HG03108 (cell line): ENCODE measurements at regions not wholly inside any gene's neighbourhood (a gene's known extent, or its start where the extent isn't known, plus 50 kb on each side); places are given as distances from the start of the nearest gene placed in this dataset.

Source experiments
- ATAC-seq: cut with Tn5 transposase; IDR thresholded peaks from one replicate; pipeline ENCODE4 v1.9.1; 2021; ENCODE audit warnings: moderate library complexity; ENCODE audit not compliant: unreplicated experiment

DNA sequence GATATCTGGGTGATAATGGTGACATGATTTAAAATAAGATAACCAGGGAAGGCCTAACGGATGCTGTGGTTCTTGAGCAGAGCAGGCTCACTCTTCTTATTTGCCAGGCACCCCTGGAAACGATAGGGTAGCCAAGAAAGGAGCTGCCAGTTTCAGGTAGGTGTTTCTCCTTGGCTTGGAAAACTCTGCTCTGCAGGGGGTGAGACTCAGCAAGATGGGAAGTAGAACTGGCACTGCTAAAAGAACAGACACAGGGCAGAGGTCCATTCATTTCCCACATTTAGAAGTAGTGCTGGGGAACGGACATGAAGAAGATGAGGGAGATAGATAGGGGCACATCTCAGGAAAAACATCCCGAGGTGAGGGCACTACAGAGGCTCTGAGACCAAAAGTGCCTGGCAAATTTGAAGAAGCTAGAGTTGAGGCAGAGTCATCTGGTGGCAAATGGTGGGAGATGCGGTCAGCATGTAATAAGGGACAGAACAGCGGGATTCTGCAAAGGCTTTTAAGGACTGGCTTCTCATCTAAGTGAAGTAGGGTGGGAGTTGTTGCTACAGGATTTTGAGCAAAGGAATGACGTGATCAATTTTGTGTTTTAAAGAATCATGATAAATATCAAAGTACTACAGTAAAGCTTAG lies 323.4 kb upstream of the PLSCR5 start:
- no peak for ATAC-seq

DNA sequence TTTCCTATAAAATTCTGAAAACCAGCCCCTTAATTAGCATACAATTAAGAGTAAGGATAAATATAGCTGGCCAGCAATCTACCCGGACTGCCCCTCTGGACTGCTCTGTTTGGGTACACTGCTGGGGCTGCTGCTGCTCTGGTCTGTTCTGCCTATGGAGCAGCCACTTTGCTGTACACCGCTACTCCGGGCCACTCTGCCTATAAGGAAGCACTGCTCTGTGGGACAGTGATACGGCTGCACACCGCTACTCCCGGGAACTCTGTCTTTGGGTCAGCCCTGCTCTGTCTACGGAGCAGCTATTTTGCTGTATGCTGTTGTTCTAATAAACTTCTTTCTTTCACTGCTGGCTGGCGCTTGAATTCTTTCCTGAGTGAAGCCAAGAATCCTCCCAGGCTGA lies 316.5 kb upstream of the PLSCR5 start:
- no peak for ATAC-seq

DNA sequence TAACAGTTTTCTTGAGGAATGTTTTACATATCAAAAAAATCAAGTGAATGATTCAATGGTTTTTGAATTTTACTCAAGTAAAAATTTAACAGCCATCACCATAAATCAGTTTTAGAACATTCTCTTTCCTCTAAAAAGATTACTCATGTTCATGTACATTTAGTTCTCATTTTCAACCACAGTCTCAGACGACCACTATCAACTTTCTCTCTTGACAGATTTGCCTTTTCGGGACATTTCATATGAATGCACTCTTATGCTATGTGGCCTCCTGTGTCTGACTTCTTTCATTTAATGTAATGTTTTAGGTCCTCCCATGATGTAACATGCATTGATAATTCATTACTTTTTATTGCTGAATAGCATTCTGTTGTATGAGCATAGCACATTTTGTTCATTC lies 309.3 kb upstream of the PLSCR5 start:
- no peak for ATAC-seq

DNA sequence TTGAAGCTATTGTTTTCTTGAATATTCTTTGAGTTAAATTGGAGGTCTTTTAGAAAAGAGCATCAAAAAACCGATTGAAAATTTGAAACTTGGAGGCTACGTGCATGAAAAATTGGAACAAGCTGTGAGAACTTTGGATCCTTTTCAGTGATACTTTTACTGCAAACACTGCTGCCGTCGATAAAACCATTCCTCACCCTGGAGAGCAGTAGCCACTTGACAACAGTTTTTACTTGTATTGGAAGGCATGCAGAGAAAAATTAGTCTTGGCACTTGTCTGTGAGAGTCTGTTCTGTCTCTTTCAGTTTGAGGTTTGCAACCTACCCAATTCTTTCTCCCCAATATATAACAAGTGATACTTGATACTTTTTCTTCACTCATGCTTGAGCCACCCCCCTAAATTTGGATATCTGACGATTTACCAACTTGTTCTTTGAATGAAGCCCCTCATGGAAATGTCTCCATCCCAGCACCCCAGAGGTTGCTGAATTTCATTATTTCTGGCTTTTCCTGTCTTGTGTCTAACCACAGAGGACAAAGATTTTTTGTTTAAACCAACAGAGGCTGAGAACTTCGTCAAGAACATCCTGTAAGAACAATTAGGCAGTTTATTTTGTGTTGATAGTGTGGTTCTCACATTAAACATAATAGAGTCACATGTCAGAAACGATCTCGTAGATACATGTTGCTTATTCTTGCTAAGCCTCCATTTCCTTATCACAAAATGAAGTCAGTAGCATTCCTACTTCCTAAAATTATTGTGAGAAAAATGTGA lies 307.3 kb upstream of the PLSCR5 start:
- no peak for ATAC-seq

DNA sequence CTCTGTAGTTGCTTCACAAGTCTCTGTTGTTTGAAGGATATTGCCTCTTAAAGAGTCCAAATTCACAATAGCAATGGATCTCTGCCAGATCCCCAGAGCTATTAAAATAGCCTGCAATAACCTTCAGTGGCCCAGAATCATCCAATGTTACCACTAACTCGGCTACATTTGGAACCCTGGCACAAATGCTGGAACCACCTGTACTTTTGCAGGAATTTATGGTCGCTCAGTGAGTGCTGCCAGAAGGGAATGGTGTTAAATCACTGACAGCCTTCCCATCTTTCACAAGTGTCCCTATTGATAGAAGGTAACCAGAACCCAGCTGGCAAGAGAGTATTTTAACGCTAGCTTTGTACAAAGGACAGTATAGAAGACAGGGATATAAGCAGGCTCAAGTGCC lies 298.8 kb upstream of the PLSCR5 start:
- ATAC-seq, result no peak

DNA sequence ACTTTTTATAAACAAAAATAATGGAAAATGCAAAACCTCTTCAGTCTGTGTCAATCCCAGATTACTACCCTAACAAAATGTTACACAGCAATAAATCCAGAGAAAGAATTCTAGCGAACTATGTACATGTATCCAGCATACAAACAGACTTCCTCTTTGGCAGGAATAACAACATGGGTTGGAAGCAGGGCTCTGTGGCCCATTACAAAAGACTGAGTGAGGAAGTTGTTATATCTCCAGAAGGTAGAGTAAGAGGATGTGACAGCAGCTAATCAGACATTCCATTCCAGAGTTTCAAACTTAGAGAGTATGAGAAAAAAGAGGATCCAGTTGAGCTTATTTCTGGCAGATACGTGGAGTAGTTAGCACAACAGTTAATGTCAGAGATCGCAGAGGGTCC lies 294.0 kb upstream of the PLSCR5 start:
- no peak for ATAC-seq

DNA sequence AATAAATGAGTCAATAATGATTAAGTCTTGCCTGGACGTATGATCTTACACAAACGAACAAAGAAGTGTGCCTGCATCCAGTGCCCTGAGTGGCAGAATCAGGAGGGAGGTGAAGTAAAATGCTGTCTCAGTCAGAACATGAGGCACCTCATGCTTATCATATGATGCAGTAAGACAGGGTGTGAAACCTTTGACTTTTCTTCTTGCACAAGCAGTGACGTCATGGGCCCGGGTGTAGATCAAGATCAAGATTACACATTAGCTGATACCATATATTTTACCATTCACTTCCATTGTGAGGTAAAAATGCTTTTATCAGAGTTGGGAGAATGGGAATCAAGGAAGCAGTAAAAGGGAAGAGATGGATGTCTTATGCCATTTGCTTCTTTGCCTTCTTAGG lies 291.6 kb upstream of the PLSCR5 start:
- ATAC-seq, result no peak

DNA sequence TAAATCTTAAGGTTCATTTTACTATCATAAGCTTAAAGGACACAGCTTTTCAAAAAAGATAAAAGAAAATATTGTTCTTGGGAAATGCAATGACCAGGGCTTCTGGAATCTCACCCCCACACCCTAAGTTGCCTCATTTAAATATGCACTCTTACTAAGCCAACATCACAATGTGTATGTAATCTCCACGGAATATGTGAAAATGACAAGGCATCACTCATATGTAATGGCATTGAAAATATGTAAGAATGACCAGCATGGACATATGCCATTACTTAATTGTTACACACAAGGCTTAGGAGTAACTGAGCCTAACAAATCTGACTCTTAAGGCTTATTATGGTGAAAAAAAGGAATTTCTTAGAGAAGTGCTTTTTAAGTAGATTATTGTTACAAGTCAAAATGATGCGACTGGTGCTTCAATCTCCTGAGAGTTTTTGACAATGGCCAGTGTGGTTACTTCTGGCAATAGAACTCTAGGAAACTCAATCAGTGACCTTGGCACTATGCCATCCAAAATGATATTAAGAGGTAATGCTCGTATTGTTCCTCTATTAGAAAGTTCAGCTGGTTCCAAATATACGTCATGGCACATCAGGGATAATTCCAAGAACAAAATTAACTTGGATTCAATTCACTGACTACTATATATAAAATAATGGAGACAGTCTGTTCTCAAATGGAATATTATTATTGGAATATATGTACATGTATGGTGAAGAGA lies 290.0 kb upstream of the PLSCR5 start:
- no peak for ATAC-seq

DNA sequence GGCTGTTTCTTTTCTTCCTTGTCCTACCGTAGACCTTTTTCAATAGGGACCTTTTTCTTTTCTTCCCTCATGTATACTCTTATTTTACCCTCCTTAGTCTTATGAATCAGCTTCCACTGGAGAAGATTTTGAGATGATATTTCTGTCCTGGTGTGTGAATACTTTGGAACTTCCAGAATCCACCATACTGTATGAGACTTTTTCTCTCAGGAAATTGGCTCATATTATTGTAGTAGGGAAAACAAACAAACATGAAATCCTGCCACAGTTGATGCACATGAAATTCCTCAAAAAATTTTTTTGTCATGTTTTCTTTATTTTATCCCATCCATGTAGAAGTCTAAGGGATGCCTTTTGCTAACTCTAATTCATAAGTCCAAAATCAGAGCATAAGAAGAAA lies 289.3 kb upstream of the PLSCR5 start:
- ATAC-seq, result no peak

DNA sequence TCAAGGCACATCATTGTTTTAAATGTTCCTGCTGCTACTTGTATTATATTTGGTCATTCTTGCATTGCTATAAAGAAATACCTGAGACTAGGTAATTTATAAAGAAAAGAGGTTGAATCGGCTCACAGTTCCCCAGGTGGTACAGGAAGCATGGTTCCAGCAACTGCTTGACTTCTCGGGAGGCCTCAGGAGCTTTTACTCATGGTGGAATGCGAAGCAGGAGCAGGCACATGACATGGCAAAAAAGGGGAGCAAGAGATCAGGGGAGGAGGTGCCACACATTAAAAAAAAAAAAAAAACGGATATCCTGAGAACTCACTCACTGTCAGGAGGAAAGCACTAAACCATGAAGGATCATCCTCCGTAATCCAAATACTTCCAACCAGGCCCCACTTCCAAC lies 286.9 kb upstream of the PLSCR5 start:
- ATAC-seq, result no peak

DNA sequence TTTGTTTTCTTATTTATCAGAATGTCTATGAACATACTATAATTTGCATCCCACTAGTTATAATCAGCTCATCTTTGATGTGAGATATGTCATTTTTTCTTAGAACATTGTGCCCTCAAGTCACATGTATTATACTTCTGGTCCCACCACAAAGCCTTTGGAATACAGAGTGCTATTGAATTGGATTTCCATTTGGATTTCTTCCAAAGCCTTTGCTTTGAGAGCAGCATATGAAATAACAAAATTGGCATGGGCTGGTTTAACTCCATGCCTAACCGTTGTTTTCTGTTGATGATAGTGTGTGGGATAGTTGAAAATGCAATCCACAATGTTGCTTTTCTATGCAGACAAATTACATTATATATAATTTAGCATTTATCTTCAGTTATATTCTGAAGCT lies 284.5 kb upstream of the PLSCR5 start:
- ATAC-seq, result no peak

DNA sequence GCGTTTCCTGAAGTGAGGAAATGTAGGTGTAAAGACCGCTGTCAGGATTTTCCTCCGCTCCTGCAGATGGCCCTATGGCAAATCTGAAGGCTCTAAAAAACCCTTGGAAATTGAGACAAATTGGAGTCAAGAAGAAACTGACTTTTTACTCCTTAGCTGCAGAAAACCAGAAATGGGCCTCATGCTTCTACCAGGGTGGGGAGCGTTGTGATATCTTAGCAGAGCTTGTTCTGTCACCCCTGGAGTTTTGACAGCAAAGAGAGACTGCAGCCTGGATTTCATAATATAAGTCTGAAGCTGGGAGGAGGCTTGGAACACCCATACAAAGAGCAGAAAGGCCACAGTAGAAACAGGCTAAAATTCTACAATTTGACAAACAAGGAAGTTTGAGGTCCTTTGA lies 283.0 kb upstream of the PLSCR5 start:
- ATAC-seq, result no peak

DNA sequence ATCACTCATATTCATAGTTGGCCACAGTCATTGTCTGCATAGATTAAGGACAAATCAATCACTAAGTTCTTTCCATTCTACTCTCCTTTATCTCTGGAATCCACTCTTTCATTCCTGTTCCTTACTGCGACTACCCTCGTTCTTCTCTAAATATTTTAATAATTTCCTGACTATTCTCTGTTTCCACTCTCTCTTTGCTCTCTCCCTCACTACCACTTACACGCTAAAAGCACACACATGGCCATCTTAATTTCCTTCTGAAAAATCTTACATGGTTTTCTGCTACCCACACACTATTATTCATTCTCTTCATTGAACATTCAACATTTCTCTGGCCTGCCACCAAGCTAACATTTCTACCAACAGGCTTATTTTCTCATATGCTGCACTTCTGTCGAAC lies 279.6 kb upstream of the PLSCR5 start:
- no peak for ATAC-seq

DNA sequence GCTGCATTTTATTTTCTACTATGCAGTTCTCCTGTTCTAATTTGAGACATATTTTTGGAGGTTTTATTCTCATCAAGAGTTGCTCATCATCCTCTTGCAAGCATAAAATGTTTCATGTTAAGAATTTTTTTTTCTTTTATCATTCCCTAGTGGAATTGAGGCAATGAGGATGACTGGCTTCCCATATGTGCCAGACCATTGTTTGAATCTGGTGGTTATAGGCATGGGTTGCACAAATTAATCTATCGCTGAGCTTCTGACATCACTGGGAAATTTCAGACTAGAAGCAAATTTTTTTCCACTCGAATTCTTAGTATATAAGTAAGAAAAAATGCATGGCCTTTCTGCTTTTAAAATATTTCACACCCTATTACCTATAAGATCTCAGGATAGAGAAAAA lies 279.1 kb upstream of the PLSCR5 start:
- no peak for ATAC-seq

DNA sequence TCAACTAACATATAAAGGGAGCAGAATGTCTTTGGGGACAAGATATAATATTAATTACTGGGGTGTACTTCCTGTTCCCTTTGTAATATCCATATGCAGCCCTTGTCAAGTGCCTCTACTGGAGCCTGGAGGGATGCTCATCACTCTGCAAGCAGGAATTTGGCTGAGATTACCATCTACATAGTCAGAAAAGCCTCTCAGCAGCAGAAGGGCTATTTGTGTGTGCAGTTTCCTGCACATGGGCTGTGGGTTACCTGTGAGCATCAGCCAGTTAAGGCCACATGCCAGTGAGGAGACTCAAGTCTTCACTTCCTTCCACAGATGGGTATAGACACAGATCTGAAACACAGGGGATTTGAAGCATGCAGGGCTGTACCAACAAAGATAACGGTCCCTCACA lies 278.1 kb upstream of the PLSCR5 start:
- ATAC-seq, result no peak

DNA sequence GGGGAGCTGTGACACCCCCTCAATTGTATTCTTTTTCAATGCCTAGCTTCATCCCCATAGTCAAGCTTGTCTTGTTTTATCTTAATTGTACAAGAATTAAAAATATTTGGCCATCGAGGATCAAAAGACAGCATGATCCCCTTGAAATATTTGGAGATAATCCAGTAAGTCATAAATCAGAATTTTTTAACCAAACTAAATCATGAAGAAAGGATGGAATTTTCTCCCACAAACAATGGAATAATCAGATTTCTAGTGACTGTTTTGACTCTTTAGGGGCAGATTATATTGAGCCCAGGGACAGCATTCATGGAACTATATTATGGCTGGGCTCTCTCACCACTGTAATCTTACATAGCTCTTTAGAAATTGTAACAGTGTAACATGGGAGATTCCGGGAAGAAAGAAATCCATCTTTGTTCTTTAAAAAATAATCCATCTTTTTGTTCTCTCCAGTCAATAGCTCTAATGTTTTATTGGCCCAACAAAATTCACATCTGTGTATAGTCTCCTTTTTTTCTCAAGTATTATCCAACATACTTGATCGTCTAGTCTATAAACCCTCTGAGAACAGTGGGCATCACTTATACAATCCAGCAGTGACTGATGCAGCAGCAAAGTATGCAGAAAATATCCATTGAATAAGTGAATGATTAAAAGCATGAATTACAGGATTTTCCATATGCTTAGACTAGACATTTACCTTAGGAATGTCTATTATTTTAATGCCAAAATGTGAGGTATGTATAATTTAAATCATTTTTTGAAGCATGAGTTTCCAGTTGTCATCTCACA lies 277.0 kb upstream of the PLSCR5 start:
- no peak for ATAC-seq

DNA sequence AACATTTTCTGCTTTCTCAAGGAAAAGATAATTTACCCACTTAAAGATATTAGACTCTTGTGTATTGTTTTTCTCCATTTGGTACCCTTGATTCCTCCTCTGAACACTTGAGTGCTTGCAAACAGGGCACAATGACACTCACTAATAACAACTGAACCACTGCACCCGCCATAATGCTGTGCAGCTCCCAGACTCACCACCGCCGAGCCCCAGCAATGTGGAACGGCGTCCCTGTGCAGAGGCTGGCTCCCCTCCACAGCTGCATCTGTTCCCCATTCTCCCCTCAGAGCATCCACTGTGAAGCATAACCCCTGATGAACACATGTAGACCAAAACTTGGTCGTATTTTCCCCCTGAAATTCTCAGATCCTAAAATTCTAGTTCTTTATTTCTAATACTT lies 276.2 kb upstream of the PLSCR5 start:
- ATAC-seq, result no peak

DNA sequence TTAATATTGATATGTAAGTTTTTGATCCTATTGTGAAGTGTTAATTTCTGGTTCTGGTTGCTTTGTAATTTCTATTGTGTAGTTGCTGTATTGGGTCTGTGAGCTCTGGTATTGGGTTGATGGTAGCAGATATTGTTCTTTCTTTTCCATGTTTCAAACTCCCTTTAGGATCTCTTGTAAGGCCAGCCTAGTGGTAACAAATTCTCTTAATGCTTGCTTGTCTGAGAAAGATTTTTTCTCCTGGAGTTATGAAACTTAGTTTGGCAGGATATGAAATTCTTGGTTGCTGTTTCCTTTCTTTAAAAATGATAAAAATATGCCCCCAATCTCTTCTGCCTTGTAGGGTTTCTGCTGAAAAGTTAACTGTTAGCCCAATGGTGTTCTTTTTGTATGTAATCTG lies 268.6 kb upstream of the PLSCR5 start:
- no peak for ATAC-seq

DNA sequence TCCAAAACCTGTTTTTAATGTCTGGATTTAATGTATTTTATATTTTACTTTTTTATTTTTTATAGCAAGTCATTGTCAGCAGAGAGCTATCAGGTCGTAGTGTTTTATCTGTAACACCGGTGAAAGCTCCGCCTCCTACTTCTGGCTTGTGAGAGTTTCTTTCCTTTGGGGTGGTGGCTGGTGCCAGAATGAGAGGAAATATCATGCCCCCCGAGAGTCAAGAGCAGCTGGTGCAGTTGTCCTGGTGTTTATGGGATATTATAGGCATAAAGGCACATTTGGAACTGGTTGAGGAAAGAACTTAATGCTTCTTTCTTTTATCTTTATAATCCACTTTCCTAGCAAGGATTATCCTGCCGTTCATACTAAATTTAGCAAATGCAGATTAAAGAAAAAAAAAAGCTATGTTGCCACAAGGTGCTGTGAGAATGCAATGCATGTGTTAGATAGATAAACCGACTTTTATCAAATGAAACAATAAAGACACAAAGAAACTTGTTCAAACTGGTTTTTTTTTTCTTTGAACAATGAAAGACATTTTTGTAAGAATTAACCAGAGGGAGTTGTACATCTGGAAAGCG lies 260.1 kb upstream of the PLSCR5 start:
- ATAC-seq, result no peak

DNA sequence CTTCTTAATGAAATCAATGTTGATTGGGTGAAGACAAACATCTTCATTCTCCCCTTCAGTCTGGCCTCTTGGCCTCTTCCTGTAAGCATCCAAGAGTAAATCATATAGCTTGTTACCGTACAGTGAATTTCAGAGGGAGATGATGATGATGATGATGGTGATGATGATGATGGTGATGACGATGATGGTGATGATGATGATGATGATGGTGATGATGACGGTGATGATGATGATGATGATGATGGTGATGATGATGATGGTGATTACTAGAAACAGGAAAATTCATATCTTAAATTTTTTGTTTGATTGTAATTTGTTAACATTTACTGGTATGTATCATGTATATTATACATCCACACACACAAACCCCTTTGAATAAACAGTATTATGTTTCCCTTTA lies 256.1 kb upstream of the PLSCR5 start:
- no peak for ATAC-seq

DNA sequence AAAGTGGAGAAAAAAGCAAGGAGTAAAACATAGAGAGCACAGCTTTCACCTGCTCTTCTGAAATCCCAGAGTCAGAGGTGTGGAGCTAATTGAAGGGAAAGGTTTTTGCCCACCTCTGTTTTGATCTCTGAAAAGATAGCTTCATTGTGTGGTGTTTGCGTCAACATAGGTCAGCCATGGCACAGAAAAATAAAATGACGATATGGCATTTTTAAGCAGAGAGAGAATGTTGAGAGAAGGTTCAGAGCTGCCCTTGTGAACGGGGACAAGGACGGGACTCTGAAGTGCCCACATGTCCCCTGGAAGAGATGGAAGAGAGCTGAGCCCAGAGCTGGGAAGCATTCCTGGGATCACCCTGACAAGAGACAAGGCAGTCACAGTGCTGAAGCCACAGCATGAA lies 249.4 kb upstream of the PLSCR5 start:
- ATAC-seq, result no peak
